ENCODE measurements at regions not wholly inside any gene's neighbourhood (a gene's known extent, or its start where the extent isn't known, plus 50 kb on each side); places are given as distances from the start of the nearest gene placed in this dataset.

GRCh38 chr9:109870365-109870764, 90.4 kb downstream of the PALM2AKAP2 start:
- no peak for TF ChIP-seq EZH2 (IDR thresholded peaks at IDR 0.05; ENCODE audit: borderline replicate concordance, low read length)
- no peak for TF ChIP-seq CTCF (conservative IDR thresholded peaks at IDR 0.05 in 1 of 2, IDR thresholded peaks at IDR 0.05 in 1 of 2; ENCODE audit: extremely low read depth in 1 of 2, insufficient read depth in 1 of 2, low read depth in 1 of 2, low read length in 2 of 2)

Data from mammary epithelial cell (primary cell).